ENCODE measurements at regions not wholly inside any gene's neighbourhood (a gene's known extent, or its start where the extent isn't known, plus 50 kb on each side); places are given as distances from the start of the nearest gene placed in this dataset.

DNA sequence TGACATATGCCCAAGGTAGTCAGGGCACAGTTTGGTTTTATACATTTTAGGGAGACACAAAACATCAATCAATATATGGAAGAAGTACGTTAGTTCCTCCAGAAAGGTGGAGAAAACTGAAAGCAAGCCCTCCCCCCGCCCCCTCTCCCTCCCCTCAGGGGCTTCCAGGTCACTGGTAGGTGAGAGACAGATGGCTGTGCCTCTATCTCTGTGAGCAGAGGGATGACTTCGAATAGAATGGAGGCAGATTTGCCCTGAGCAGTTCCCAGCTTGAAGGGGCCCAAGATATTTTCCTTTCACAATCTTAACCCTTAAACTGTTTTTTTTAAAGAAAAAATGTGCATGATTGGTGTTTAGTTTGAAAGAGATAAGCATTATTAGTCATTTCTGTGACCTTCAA, 114.0 kb downstream of the PCDH10 start:
- no peak for DNase-seq
- Histone ChIP-seq H3K9me3 (no peaks in the 10 kb centered on the region), H3K36me3 (no peaks in the 10 kb centered on the region), H3K4me3 (no peak overlapping the region), H3K4me1 (no peaks in the 10 kb centered on the region), H3K27me3 (no peaks in the 10 kb centered on the region), H3K27ac (no peak overlapping the region)
- TF ChIP-seq POLR2AphosphoS5 (IDR thresholded peaks at IDR 0.05) (no peak), EP300 (IDR thresholded peaks at IDR 0.05) (no peak), POLR2A (IDR thresholded peaks at IDR 0.05) (no peak)
- TF ChIP-seq, protein P1, sequence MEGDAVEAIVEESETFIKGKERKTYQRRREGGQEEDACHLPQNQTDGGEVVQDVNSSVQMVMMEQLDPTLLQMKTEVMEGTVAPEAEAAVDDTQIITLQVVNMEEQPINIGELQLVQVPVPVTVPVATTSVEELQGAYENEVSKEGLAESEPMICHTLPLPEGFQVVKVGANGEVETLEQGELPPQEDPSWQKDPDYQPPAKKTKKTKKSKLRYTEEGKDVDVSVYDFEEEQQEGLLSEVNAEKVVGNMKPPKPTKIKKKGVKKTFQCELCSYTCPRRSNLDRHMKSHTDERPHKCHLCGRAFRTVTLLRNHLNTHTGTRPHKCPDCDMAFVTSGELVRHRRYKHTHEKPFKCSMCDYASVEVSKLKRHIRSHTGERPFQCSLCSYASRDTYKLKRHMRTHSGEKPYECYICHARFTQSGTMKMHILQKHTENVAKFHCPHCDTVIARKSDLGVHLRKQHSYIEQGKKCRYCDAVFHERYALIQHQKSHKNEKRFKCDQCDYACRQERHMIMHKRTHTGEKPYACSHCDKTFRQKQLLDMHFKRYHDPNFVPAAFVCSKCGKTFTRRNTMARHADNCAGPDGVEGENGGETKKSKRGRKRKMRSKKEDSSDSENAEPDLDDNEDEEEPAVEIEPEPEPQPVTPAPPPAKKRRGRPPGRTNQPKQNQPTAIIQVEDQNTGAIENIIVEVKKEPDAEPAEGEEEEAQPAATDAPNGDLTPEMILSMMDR (IDR thresholded peaks at IDR 0.05): no peak
- no peak for ATAC-seq (ENCODE audit: low FRiP score in 2 of 2)
- 52% methylated on average over 3 of the region's 3 CpGs for WGBS, 2 donors

GRCh38 chr4:133247861-133248260, 98.8 kb downstream of the PCDH10 start:
- H3K4me1 ChIP-seq: no peaks in the 10 kb centered on the region
- no peaks in the 10 kb centered on the region for H3K27me3 ChIP-seq
- no peak for ATAC-seq (ENCODE audit: low FRiP score in 2 of 2)
- whole genome bisulfite sequencing, 2 donors: 85 to 89% methylated on average over 2 of the region's 2 CpGs
- no peaks in the 10 kb centered on the region for H3K36me3 ChIP-seq
- no peaks in the 10 kb centered on the region for H3K9me3 ChIP-seq
- H3K27ac ChIP-seq: no peak overlapping the region
- H3K4me3 ChIP-seq: no peak overlapping the region
- DNase-seq: no peak
- TF ChIP-seq EP300 (IDR thresholded peaks at IDR 0.05) (no peak), POLR2AphosphoS5 (IDR thresholded peaks at IDR 0.05) (no peak), POLR2A (IDR thresholded peaks at IDR 0.05) (no peak)
- TF ChIP-seq, protein P1 (IDR thresholded peaks at IDR 0.05): no peak

GRCh38 chr4:133245226-133245625, 96.1 kb downstream of the PCDH10 start:
- H3K9me3 ChIP-seq: no peaks in the 10 kb centered on the region
- H3K4me3 ChIP-seq: no peak overlapping the region
- no peak for ATAC-seq (ENCODE audit: low FRiP score in 2 of 2)
- H3K36me3 ChIP-seq: no peaks in the 10 kb centered on the region
- H3K4me1 ChIP-seq: no peaks in the 10 kb centered on the region
- no peaks in the 10 kb centered on the region for H3K27me3 ChIP-seq
- TF ChIP-seq POLR2AphosphoS5 (IDR thresholded peaks at IDR 0.05) (no peak), POLR2A (IDR thresholded peaks at IDR 0.05) (no peak), EP300 (IDR thresholded peaks at IDR 0.05) (no peak)
- TF ChIP-seq, protein P1 (IDR thresholded peaks at IDR 0.05): no peak
- no peak overlapping the region for H3K27ac ChIP-seq
- no peak for DNase-seq
- WGBS, 2 donors: 95 to 97% methylated on average over 1 of the region's 1 CpG

Data from upper lobe of left lung (tissue), 6 donors.